ENCODE measurements at regions not wholly inside any gene's neighbourhood (a gene's known extent, or its start where the extent isn't known, plus 50 kb on each side); places are given as distances from the start of the nearest gene placed in this dataset.
A peak's percentile ranks its signal among the peaks of the same experiment; 100 is the strongest.
"Not testable (repeated sequence)": the region's sequence is repeated elsewhere in the genome, so short reads cannot be mapped to it uniquely, and the experiment has no call there.

- Histone ChIP-seq H3K4me3 (ENCODE audit: low read length, poor library complexity, severe bottlenecking) (no peak overlapping the region), H3K9me2 (replicated peaks; ENCODE audit: low read depth, low read length) (no peaks in the 10 kb centered on the region), H3K9me3 (ENCODE audit: insufficient read depth, low read depth, low read length) (no peaks in the 10 kb centered on the region), H3K4me2 (ENCODE audit: low read depth, low read length, poor library complexity, severe bottlenecking) (no peak overlapping the region), H3F3A (ENCODE audit: low read depth) (no peaks in the 10 kb centered on the region), H3K79me2 (ENCODE audit: insufficient read depth, low read length) (no peaks in the 10 kb centered on the region), H3K4me1 (ENCODE audit: insufficient read depth, low read length, poor library complexity, severe bottlenecking) (no peaks in the 10 kb centered on the region), H3K9ac (ENCODE audit: low read depth, low read length, poor library complexity, severe bottlenecking) (no peak overlapping the region), H2AFZ (ENCODE audit: low read length) (peak overlapping the region; percentile 52; the same call in 1 of the 2 replicates), H3K36me3 (ENCODE audit: insufficient read depth, low read length) (no peaks in the 10 kb centered on the region), H3K27me3 (ENCODE audit: insufficient read depth, low read length, poor library complexity, severe bottlenecking) (no peaks in the 10 kb centered on the region), H4K20me1 (ENCODE audit: insufficient read depth, low read length, poor library complexity, severe bottlenecking) (no peaks in the 10 kb centered on the region)
- TF ChIP-seq CTCF (conservative IDR thresholded peaks at IDR 0.05; ENCODE audit: low read length), result no peak
- no peak for TF ChIP-seq EZH2phosphoT487 (IDR thresholded peaks at IDR 0.05; ENCODE audit: borderline replicate concordance)
These were observed 60.5 kb upstream of the ADPGK start for GRCh38 chr15:72844067-72844466.

GRCh38 chr15:72843340-72843739, 59.8 kb upstream of the ADPGK start:
- not testable (repeated sequence) for H3K4me1 ChIP-seq (ENCODE audit: insufficient read depth, low read length, poor library complexity, severe bottlenecking); H2AFZ ChIP-seq (ENCODE audit: low read length)

GRCh38 chr15:72840114-72840513, 56.6 kb upstream of the ADPGK start:
- no peaks in the 10 kb centered on the region for H3K9me3 ChIP-seq (ENCODE audit: insufficient read depth, low read depth, low read length)
- TF ChIP-seq EZH2phosphoT487 (IDR thresholded peaks at IDR 0.05; ENCODE audit: borderline replicate concordance), result no peak
- TF ChIP-seq CTCF (conservative IDR thresholded peaks at IDR 0.05; ENCODE audit: low read length), result no peak
- no peaks in the 10 kb centered on the region for H4K20me1 ChIP-seq (ENCODE audit: insufficient read depth, low read length, poor library complexity, severe bottlenecking)
- no peak overlapping the region for H3K4me2 ChIP-seq (ENCODE audit: low read depth, low read length, poor library complexity, severe bottlenecking)
- H2AFZ ChIP-seq (ENCODE audit: low read length), result no peak overlapping the region
- H3F3A ChIP-seq (ENCODE audit: low read depth), result no peaks in the 10 kb centered on the region
- H3K4me1 ChIP-seq (ENCODE audit: insufficient read depth, low read length, poor library complexity, severe bottlenecking), result no peaks in the 10 kb centered on the region
- no peaks in the 10 kb centered on the region for H3K36me3 ChIP-seq (ENCODE audit: insufficient read depth, low read length)
- no peaks in the 10 kb centered on the region for H3K27me3 ChIP-seq (ENCODE audit: insufficient read depth, low read length, poor library complexity, severe bottlenecking)
- H3K79me2 ChIP-seq (ENCODE audit: insufficient read depth, low read length), result no peaks in the 10 kb centered on the region
- no peak overlapping the region for H3K4me3 ChIP-seq (ENCODE audit: low read length, poor library complexity, severe bottlenecking)
- no peak overlapping the region for H3K9ac ChIP-seq (ENCODE audit: low read depth, low read length, poor library complexity, severe bottlenecking)
- no peaks in the 10 kb centered on the region for H3K9me2 ChIP-seq (replicated peaks; ENCODE audit: low read depth, low read length)

More at GRCh38 chr15:72843340-72843739, 59.8 kb upstream of the ADPGK start:
- H4K20me1 ChIP-seq (ENCODE audit: insufficient read depth, low read length, poor library complexity, severe bottlenecking); H3K36me3 ChIP-seq (ENCODE audit: insufficient read depth, low read length); H3K4me3 ChIP-seq (ENCODE audit: low read length, poor library complexity, severe bottlenecking); H3K9ac ChIP-seq (ENCODE audit: low read depth, low read length, poor library complexity, severe bottlenecking); H3K4me2 ChIP-seq (ENCODE audit: low read depth, low read length, poor library complexity, severe bottlenecking); H3K79me2 ChIP-seq (ENCODE audit: insufficient read depth, low read length); H3F3A ChIP-seq (ENCODE audit: low read depth); H3K27me3 ChIP-seq (ENCODE audit: insufficient read depth, low read length, poor library complexity, severe bottlenecking); H3K9me2 ChIP-seq (replicated peaks; ENCODE audit: low read depth, low read length); H3K9me3 ChIP-seq (ENCODE audit: insufficient read depth, low read depth, low read length): not testable (repeated sequence)

GRCh38 chr15:72838311-72838731, 54.8 kb upstream of the ADPGK start:
- no peak overlapping the region for H2AFZ ChIP-seq (ENCODE audit: low read length)
- no peak overlapping the region for H3K4me2 ChIP-seq (ENCODE audit: low read depth, low read length, poor library complexity, severe bottlenecking)
- H3K4me3 ChIP-seq (ENCODE audit: low read length, poor library complexity, severe bottlenecking), result no peak overlapping the region
- H3K9me2 ChIP-seq (replicated peaks; ENCODE audit: low read depth, low read length), result no peaks in the 10 kb centered on the region
- no peaks in the 10 kb centered on the region for H4K20me1 ChIP-seq (ENCODE audit: insufficient read depth, low read length, poor library complexity, severe bottlenecking)
- no peaks in the 10 kb centered on the region for H3F3A ChIP-seq (ENCODE audit: low read depth)
- H3K27me3 ChIP-seq (ENCODE audit: insufficient read depth, low read length, poor library complexity, severe bottlenecking), result no peaks in the 10 kb centered on the region
- H3K36me3 ChIP-seq (ENCODE audit: insufficient read depth, low read length), result no peaks in the 10 kb centered on the region
- H3K79me2 ChIP-seq (ENCODE audit: insufficient read depth, low read length), result no peaks in the 10 kb centered on the region
- H3K9ac ChIP-seq (ENCODE audit: low read depth, low read length, poor library complexity, severe bottlenecking), result no peak overlapping the region
- H3K9me3 ChIP-seq (ENCODE audit: insufficient read depth, low read depth, low read length), result no peaks in the 10 kb centered on the region
- H3K4me1 ChIP-seq (ENCODE audit: insufficient read depth, low read length, poor library complexity, severe bottlenecking), result no peaks in the 10 kb centered on the region
- TF ChIP-seq CTCF (conservative IDR thresholded peaks at IDR 0.05; ENCODE audit: low read length) (no peak), EZH2phosphoT487 (IDR thresholded peaks at IDR 0.05; ENCODE audit: borderline replicate concordance) (no peak)

All from Loucy (cell line).